NCI-H345 (cell line): ENCODE measurements at regions not wholly inside any gene's neighbourhood (a gene's known extent, or its start where the extent isn't known, plus 50 kb on each side); places are given as distances from the start of the nearest gene placed in this dataset.
"Not testable (repeated sequence)": the region's sequence is repeated elsewhere in the genome, so short reads cannot be mapped to it uniquely, and the experiment has no call there.

ENCODE experiments used
- DNase-seq: peaks from one replicate; lab custom pipeline; 2025; lab: John Stamatoyannopoulos, UW

- no peak for DNase-seq
Measured at GRCh38 chr4:177494791-177495190, 52.6 kb upstream of the AGA start.

- DNase-seq, result not testable (repeated sequence)
Measured at GRCh38 chr4:177495626-177496025, 53.4 kb upstream of the AGA start.

GRCh38 chr4:177499537-177499936 lies 57.3 kb upstream of the AGA start:
- DNase-seq, result no peak

GRCh38 chr4:177505171-177505615 lies 63.0 kb upstream of the AGA start:
- no peak for DNase-seq

GRCh38 chr4:177508662-177509061 lies 66.4 kb upstream of the AGA start:
- DNase-seq, result no peak

GRCh38 chr4:177509226-177509745 lies 67.0 kb upstream of the AGA start:
- no peak for DNase-seq

- no peak for DNase-seq
Measured at GRCh38 chr4:177511611-177512010, 69.4 kb upstream of the AGA start.

- no peak for DNase-seq
Measured at GRCh38 chr4:177512646-177513045, 70.4 kb upstream of the AGA start.

GRCh38 chr4:177517862-177518261 lies 75.6 kb upstream of the AGA start:
- DNase-seq, result no peak

- no peak for DNase-seq
Measured at GRCh38 chr4:177519481-177520260, 77.4 kb upstream of the AGA start.

GRCh38 chr4:177528620-177529019 lies 86.4 kb upstream of the AGA start:
- no peak for DNase-seq

GRCh38 chr4:177530561-177530960 lies 88.3 kb upstream of the AGA start:
- no peak for DNase-seq

- DNase-seq, result no peak
Measured at GRCh38 chr4:177532358-177532757, 90.1 kb upstream of the AGA start.

GRCh38 chr4:177534841-177535240 lies 92.6 kb upstream of the AGA start:
- DNase-seq, result not testable (repeated sequence)

GRCh38 chr4:177546745-177547144 lies 104.5 kb upstream of the AGA start:
- no peak for DNase-seq

GRCh38 chr4:177547985-177548384 lies 105.7 kb upstream of the AGA start:
- DNase-seq, result no peak

- DNase-seq, result no peak
Measured at GRCh38 chr4:177555007-177555574, 112.9 kb upstream of the AGA start.

GRCh38 chr4:177557416-177557815 lies 115.2 kb upstream of the AGA start:
- DNase-seq, result no peak

GRCh38 chr4:177558995-177559394 lies 116.8 kb upstream of the AGA start:
- no peak for DNase-seq

- no peak for DNase-seq
Measured at GRCh38 chr4:177562163-177562562, 119.9 kb upstream of the AGA start.

- DNase-seq, result no peak
Measured at GRCh38 chr4:177562859-177563258, 120.6 kb upstream of the AGA start.

- DNase-seq, result no peak
Measured at GRCh38 chr4:177566691-177567090, 124.5 kb upstream of the AGA start.

GRCh38 chr4:177568931-177569330 lies 126.7 kb upstream of the AGA start:
- no peak for DNase-seq

- DNase-seq, result no peak
Measured at GRCh38 chr4:177569434-177569833, 127.2 kb upstream of the AGA start.
